HEK293T (cell line): ENCODE measurements at regions not wholly inside any gene's neighbourhood (a gene's known extent, or its start where the extent isn't known, plus 50 kb on each side); places are given as distances from the start of the nearest gene placed in this dataset.

Source experiments
- CTCF ChIA-PET: fragments of 350-600 bp; formaldehyde crosslinking; extraction: SDS; loops from one replicate; lab custom pipeline; 2021; ENCODE audit warnings: antibody characterized with exemption, inconsistent platforms; lab: Yijun Ruan, JAX
- POLR2A ChIA-PET: fragments of 350-600 bp; formaldehyde crosslinking; extraction: SDS; loops from one replicate; lab custom pipeline; 2020; ENCODE audit warnings: antibody characterized with exemption, inconsistent platforms; lab: Yijun Ruan, JAX
- DNase-seq: peaks from one replicate; pipeline ENCODE4 v3.0.0; 2012; ENCODE audit warnings: mixed read lengths; ENCODE audit errors: extremely low spot score
- ARNT ChIP-seq: fragments of 450-650 bp; IDR thresholded peaks from 2 replicates; pipeline ENCODE4 v1.6.1; 2017; ENCODE audit warnings: mild to moderate bottlenecking
- BHLHE40 ChIP-seq: fragments of 450-650 bp; IDR thresholded peaks from 2 replicates; pipeline ENCODE4 v1.6.1; 2016; ENCODE audit warnings: mild to moderate bottlenecking, moderate library complexity, borderline replicate concordance
- CTBP1 ChIP-seq: fragments of 450-650 bp; IDR thresholded peaks from 2 replicates; pipeline ENCODE4 v1.6.1; 2016; ENCODE audit warnings: borderline replicate concordance
- ELF4 ChIP-seq: fragments of 450-650 bp; IDR thresholded peaks from 2 replicates; pipeline ENCODE4 v1.6.1; 2017; ENCODE audit warnings: antibody characterized with exemption
- FOXA1 ChIP-seq: fragments of 450-650 bp; IDR thresholded peaks from 2 replicates; pipeline ENCODE4 v1.6.1; 2016; ENCODE audit warnings: mild to moderate bottlenecking
- FOXK2 ChIP-seq: fragments of 450-650 bp; IDR thresholded peaks from 2 replicates; pipeline ENCODE4 v1.6.1; 2016; ENCODE audit warnings: mild to moderate bottlenecking
- FOXM1 ChIP-seq: fragments of 450-650 bp; IDR thresholded peaks from 2 replicates; pipeline ENCODE4 v1.6.1; 2017; ENCODE audit warnings: mild to moderate bottlenecking, borderline replicate concordance
- HDGF ChIP-seq: fragments of 450-650 bp; IDR thresholded peaks from 2 replicates; pipeline ENCODE4 v1.6.1; 2017; ENCODE audit warnings: antibody characterized with exemption, borderline replicate concordance
- L3MBTL2 ChIP-seq: fragments of 450-650 bp; conservative IDR thresholded peaks from 2 replicates; pipeline ENCODE4 v1.6.1; 2016; ENCODE audit warnings: mild to moderate bottlenecking
- LEF1 ChIP-seq: fragments of 450-650 bp; IDR thresholded peaks from 2 replicates; pipeline ENCODE4 v1.6.1; 2017; ENCODE audit warnings: mild to moderate bottlenecking, borderline replicate concordance
- NFRKB ChIP-seq: fragments of 450-650 bp; IDR thresholded peaks from 2 replicates; pipeline ENCODE4 v1.6.1; 2016; ENCODE audit warnings: mild to moderate bottlenecking, moderate library complexity
- SP1 ChIP-seq: fragments of 450-650 bp; IDR thresholded peaks from 2 replicates; pipeline ENCODE4 v1.6.1; 2017
- SUZ12 ChIP-seq: fragments of 450-650 bp; IDR thresholded peaks from 2 replicates; pipeline ENCODE4 v1.6.1; 2016; ENCODE audit warnings: mild to moderate bottlenecking
- TARDBP ChIP-seq: fragments of 450-650 bp; IDR thresholded peaks from 2 replicates; pipeline ENCODE4 v1.6.1; 2016
- ZNF384 ChIP-seq: fragments of 450-650 bp; IDR thresholded peaks from 2 replicates; pipeline ENCODE4 v1.6.1; 2016
- TF ChIP-seq, protein P1 (sequence below): fragments of 450-650 bp; IDR thresholded peaks from 2 replicates; pipeline ENCODE4 v1.6.1; 2016

DNA sequence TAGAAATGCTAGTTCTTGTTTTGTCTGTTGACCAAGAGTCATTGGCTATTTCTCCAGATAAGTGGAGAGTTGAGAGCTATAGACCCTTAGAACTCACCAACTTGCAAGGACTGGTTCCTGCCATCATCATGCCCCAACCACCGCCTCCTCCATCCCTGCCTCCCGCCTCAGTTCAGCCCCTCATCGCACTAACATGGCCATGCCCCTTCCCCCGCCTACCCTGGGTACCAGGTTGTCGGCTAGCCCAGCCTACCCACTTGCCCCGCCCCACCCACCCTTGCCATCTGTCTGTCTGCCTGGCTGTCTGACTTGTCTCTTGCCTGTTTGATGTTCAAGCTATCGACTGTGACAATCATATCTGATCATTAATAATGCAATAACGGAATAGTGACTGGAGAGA, 154.1 kb downstream of the TRIM29 start:
- TF ChIP-seq, protein P1, sequence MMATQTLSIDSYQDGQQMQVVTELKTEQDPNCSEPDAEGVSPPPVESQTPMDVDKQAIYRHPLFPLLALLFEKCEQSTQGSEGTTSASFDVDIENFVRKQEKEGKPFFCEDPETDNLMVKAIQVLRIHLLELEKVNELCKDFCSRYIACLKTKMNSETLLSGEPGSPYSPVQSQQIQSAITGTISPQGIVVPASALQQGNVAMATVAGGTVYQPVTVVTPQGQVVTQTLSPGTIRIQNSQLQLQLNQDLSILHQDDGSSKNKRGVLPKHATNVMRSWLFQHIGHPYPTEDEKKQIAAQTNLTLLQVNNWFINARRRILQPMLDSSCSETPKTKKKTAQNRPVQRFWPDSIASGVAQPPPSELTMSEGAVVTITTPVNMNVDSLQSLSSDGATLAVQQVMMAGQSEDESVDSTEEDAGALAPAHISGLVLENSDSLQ, result no peak
- TF ChIP-seq L3MBTL2 (no peak), FOXA1 (no peak), LEF1 (no peak), SP1 (no peak), NFRKB (no peak), CTBP1 (no peak), FOXM1 (no peak), HDGF (no peak), BHLHE40 (no peak), ELF4 (no peak), ARNT (no peak), ZNF384 (no peak), SUZ12 (no peak), FOXK2 (no peak), TARDBP (no peak)
- DNase-seq, result no peak
- POLR2A ChIA-PET, result no interaction called here
- CTCF ChIA-PET, result interaction anchor here (0.7 kb wide), 1 partner anchor 229 kb away, joined by 3 read pairs; no protein-coding TSS in a partner anchor

DNA sequence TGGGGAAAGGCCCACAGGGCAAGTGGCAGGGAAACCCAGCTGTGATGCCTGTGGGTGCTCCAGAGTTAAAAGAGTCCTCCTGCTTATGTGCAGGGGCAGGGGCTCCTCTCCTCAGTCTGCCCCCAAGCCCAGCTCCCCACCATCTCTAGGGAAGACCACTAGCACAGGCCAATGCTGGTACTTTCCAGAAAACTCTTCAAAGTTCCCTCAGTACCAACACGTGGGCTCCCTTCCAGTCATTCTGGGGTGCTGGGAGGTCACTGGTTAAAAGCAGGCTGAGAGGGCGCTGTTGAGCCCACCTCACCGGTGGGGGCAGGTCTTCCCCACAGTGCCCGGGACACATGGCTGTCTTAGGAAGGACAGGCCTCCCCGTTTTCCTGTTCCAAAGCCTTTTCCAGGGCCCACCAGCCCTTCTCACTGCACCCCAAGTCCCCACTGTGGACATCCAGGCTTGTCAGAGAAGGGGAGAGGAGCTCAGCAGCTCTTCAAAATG, 154.6 kb downstream of the TRIM29 start:
- ChIA-PET POLR2A (no interaction called here), CTCF (interaction anchor here (0.7 kb wide), 1 partner anchor 229 kb away, joined by 3 read pairs; no protein-coding TSS in a partner anchor)
- TF ChIP-seq ZNF384 (no peak), LEF1 (no peak), SUZ12 (no peak), BHLHE40 (no peak), FOXK2 (no peak), L3MBTL2 (no peak), ARNT (no peak), FOXM1 (no peak), NFRKB (no peak), HDGF (no peak)
- DNase-seq, result no peak

DNA sequence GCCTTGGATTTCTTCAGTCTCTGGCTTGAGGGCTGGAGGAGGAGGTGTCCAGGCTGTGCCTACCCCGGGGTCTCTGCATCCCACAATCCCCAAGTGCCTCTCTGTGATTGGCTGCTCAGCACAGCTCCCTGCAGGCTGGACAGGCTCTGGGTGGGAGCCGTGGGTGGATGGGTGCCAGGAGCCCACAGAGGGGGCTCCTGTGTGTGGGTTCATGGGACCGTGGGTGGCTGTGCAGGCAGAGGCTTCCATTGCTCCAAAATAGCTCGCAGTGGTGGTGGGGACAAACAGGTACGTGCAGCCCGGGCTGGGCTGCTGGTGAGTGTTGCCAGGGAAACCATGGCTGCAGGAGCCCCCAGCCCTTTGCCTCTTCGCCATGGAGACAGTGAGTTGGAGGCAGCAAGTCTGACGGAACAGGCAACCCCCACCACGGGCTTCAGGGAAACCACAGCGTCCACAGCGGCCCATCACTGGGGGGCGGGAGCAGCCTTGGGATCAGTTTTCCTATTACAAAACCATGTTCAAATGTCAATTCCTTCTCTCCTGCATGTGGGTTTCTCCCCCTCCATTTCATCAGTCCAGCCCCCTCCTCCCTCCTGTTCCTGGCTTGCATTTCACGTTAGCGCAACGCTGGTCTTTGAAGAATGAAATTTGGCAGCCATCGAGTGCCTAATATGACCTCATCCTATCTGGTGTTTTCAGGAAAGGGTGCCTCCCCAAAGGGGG, 155.2 kb downstream of the TRIM29 start:
- no peak for DNase-seq
- POLR2A ChIA-PET, result no interaction called here
- no peak for TF ChIP-seq HDGF
- TF ChIP-seq, protein P1, result no peak
- no peak for TF ChIP-seq TARDBP
- no peak for TF ChIP-seq FOXK2
- TF ChIP-seq LEF1, result no peak
- CTCF ChIA-PET, result no interaction called here

DNA sequence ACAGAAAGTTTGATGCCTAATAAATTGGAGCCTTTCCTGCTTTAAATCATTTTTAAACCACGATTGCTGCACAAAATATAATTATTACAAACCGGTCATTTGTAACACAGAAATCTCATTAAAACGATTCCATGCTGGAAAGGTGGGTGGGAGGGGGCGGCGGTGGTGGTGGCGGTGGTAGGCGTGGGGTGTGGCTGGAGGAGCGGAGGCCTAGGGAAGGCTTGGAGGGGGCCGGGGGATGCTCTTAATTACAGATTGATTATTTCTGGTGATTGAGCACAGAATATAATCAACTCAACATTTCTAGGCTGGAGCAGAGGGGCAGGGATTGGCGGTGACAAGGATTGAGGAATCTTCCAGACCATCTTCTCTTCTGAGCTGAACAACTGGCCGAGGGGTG, 157.5 kb downstream of the TRIM29 start:
- ChIA-PET CTCF (interaction anchor here (0.7 kb wide), 1 partner anchor 486 kb away, joined by 3 read pairs; no protein-coding TSS in a partner anchor), POLR2A (no interaction called here)
- no peak for DNase-seq
- TF ChIP-seq LEF1 (no peak), TARDBP (no peak), L3MBTL2 (no peak), FOXM1 (no peak), CTBP1 (no peak), SP1 (no peak), ELF4 (no peak), HDGF (no peak), SUZ12 (no peak), BHLHE40 (no peak), ARNT (no peak), ZNF384 (no peak), FOXK2 (no peak)

DNA sequence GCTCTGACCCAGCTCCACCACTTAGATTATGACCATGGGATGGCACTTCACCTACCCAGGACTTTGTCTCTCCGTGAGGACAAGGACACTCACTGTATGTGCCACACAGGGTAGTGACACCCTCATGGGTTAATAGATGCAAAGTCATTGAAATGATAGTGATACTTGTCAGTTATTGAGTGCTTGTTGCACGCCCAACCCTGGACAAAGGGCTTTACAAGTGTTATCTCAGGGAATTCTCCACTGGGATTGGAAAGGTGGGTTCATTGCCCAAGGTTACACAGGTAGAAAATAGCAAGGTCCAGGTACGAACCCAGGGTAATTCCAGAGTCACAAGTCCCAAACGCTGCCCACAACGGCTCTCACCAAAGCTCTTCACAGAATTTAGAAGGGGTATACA, 158.2 kb downstream of the TRIM29 start:
- ChIA-PET CTCF (no interaction called here), POLR2A (no interaction called here)
- DNase-seq, result no peak
- no peak for TF ChIP-seq FOXM1

DNA sequence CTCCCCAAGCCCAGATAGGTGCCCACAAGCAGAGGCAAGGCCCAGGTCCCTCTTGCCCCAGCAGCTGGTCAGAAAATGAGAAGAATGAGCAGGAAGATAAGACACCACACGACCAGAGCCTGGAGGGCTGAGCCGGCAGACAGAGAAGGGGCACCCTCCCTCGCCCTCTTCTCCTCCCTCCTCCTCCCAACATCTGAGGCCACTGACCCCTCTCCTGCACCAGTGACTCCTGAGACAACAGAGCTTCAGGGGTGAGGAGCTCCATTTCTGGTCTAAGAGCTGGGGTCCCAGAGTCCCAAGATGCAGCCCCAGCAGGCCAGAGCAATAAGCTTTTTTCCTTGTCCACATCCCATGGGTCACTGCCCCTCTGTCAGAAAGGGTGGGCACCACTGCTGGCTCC, 159.2 kb downstream of the TRIM29 start:
- no peak for TF ChIP-seq FOXA1
- TF ChIP-seq, protein P1, result no peak
- no peak for TF ChIP-seq L3MBTL2
- TF ChIP-seq SP1, result no peak
- TF ChIP-seq FOXM1, result no peak
- DNase-seq, result no peak
- POLR2A ChIA-PET, result no interaction called here
- CTCF ChIA-PET, result interaction anchor here (1.0 kb wide), 1 partner anchor 129 kb away, joined by 4 read pairs; no protein-coding TSS in a partner anchor
